HepG2 (cell line): ENCODE measurements at regions not wholly inside any gene's neighbourhood (a gene's known extent, or its start where the extent isn't known, plus 50 kb on each side); places are given as distances from the start of the nearest gene placed in this dataset.

ENCODE experiments used
- CTCF ChIP-seq: sonication (generic); formaldehyde crosslinking; IDR thresholded peaks from 2 replicates; pipeline ENCODE4 v1.5.0; 2020; ENCODE audit warnings: mild to moderate bottlenecking, missing genetic modification reagents, moderate library complexity
- FOXK1 ChIP-seq: sonication (generic); formaldehyde crosslinking; IDR thresholded peaks from 2 replicates; pipeline ENCODE4 v1.4.0; 2020; ENCODE audit warnings: low read depth, missing genetic modification reagents, borderline replicate concordance
- MED13 ChIP-seq: sonication (generic); formaldehyde crosslinking; IDR thresholded peaks from 2 replicates; pipeline ENCODE4 v1.5.0; 2020; ENCODE audit warnings: missing genetic modification reagents
- ZNF646 ChIP-seq: sonication (generic); formaldehyde crosslinking; IDR thresholded peaks from 2 replicates; pipeline ENCODE4 v1.9.0; 2021; ENCODE audit warnings: mild to moderate bottlenecking, missing genetic modification reagents

GRCh38 chr2:136377423-136378382 lies 259.8 kb upstream of the CXCR4 start:
- no peak for TF ChIP-seq CTCF (CRISPR knock-in tag)
- no peak for TF ChIP-seq ZNF646
- no peak for TF ChIP-seq FOXK1
- TF ChIP-seq MED13 (CRISPR knock-in tag) = no peak
